CD4-positive, alpha-beta T cell (primary cell): ENCODE measurements at regions not wholly inside any gene's neighbourhood (a gene's known extent, or its start where the extent isn't known, plus 50 kb on each side); places are given as distances from the start of the nearest gene placed in this dataset.
"Not testable (repeated sequence)": the region's sequence is repeated elsewhere in the genome, so short reads cannot be mapped to it uniquely, and the experiment has no call there.

Experiments
- ATAC-seq: fragments of 200-7000 bp; cut with Tn5 transposase; one replicate; pipeline ENCODE4 v1.10.0; 2022; ENCODE audit warnings: mild to moderate bottlenecking; ENCODE audit not compliant: poor library complexity
- CTCF ChIA-PET: fragments of 350-600 bp; sonication (Branson Sonifier 250); formaldehyde crosslinking; loops from one replicate; lab custom pipeline; 2021; ENCODE audit warnings: antibody characterized with exemption, inconsistent platforms; lab: Charles Lee
- POLR2A ChIA-PET: fragments of 350-600 bp; sonication (Branson Sonifier 250); formaldehyde crosslinking; loops from one replicate; lab custom pipeline; 2021; ENCODE audit warnings: antibody characterized with exemption, inconsistent platforms; lab: Charles Lee
- DNase-seq, 14 experiments: peaks; one replicate each; pipeline ENCODE4 v3.0.0-alpha.2; 2013 to 2020; ENCODE audit warnings: mixed read lengths in 2 of 14
- H3K27ac ChIP-seq, 2 donors: one replicate each; pipeline versions ENCODE4 v1.5.1 to v1.7.0; 2013; ENCODE audit warnings: low read length in 2 of 2, low read depth in 1 of 2, mild to moderate bottlenecking in 1 of 2
- H3K27me3 ChIP-seq, 2 experiments: 1 replicate in 1 of 2; 2 replicates in 1 of 2; pipeline versions ENCODE4 v1.6.1 to v1.7.0; 2013; ENCODE audit warnings: low read length in 2 of 2, control low read depth in 1 of 2, mild to moderate bottlenecking in 1 of 2, moderate library complexity in 1 of 2; ENCODE audit not compliant: insufficient read depth in 2 of 2, control insufficient read depth in 1 of 2
- H3K36me3 ChIP-seq: one replicate; pipeline ENCODE4 v1.6.1; 2013; ENCODE audit warnings: low read length, control low read depth; ENCODE audit not compliant: insufficient read depth
- H3K4me1 ChIP-seq: one replicate; pipeline ENCODE4 v1.6.1; 2013; ENCODE audit warnings: low read length, control low read depth; ENCODE audit not compliant: insufficient read depth
- H3K4me3 ChIP-seq: one replicate; pipeline ENCODE4 v1.5.1; 2013; ENCODE audit warnings: mild to moderate bottlenecking, low read length, moderate library complexity
- H3K9me3 ChIP-seq, 2 experiments: 1 replicate in 1 of 2; 2 replicates in 1 of 2; pipeline versions ENCODE4 v1.6.1 to v1.7.0; 2013; ENCODE audit warnings: low read length in 2 of 2, mild to moderate bottlenecking in 2 of 2, control low read depth in 1 of 2, moderate library complexity in 1 of 2; ENCODE audit not compliant: control insufficient read depth in 1 of 2, insufficient read depth in 1 of 2
- H3K27ac Mint-ChIP-seq: one replicate; pipeline ENCODE4 v1.8.0; 2020; ENCODE audit warnings: mixed read lengths
- H3K27me3 Mint-ChIP-seq: one replicate; pipeline ENCODE4 v1.8.0; 2021; ENCODE audit warnings: mixed read lengths
- H3K36me3 Mint-ChIP-seq: one replicate; pipeline ENCODE4 v1.8.0; 2021; ENCODE audit warnings: low read depth, mixed read lengths
- H3K4me1 Mint-ChIP-seq: one replicate; pipeline ENCODE4 v1.8.0; 2021; ENCODE audit warnings: low read depth, mixed read lengths
- H3K4me3 Mint-ChIP-seq: one replicate; pipeline ENCODE4 v1.8.0; 2020; ENCODE audit warnings: mild to moderate bottlenecking, mixed read lengths
- H3K9me3 Mint-ChIP-seq: one replicate; pipeline ENCODE4 v1.8.0; 2020; ENCODE audit warnings: mixed read lengths
- intact Hi-C, 2 experiments: fragments of 100-400 bp; cut with DNase I in 1 of 2; cut with micrococcal nuclease in 1 of 2; formaldehyde crosslinking; loops; one replicate each; pipeline versions ENCODE4 v1.15.1 to v1.9.0; 2023 to 2025; cut with DNase I, micrococcal nuclease
- TF ChIP-seq, protein P1 (sequence below): fragments of 200-600 bp; IDR thresholded peaks from one replicate; pipeline ENCODE4 v1.8.0; 2022; ENCODE audit warnings: antibody characterized with exemption, mild to moderate bottlenecking

DNA sequence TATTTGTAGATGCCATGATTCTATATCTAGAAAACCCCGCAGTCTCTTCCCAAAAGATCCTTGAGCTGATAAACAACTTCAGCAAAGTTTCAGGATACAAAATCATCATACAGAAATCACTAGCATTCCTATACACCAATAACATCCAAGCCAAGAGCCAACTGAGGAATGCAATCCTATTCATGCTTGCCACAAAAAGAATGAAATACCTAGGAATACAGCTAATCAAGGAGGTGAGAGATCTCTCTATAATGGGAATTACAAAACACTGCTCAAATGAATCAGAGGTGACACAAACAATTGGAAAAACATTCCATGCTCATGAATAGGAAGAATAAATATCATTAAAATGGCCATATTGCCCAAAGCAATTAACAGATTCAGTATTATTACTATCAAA lies 551.4 kb upstream of the SLC39A10 start:
- Histone ChIP-seq H3K36me3 (no peaks in the 10 kb centered on the region), H3K4me1 (no peaks in the 10 kb centered on the region), H3K4me3 (no peak overlapping the region), H3K27ac (no peak overlapping the region), H3K9me3 (no peaks in the 10 kb centered on the region), H3K27me3 (no peaks in the 10 kb centered on the region)
- CTCF ChIA-PET: no interaction called here
- intact Hi-C loops: no loop called here
- ATAC-seq: no peak
- no peaks in the 10 kb centered on the region for H3K36me3 Mint-ChIP-seq
- POLR2A ChIA-PET: no interaction called here
- no peaks in the 10 kb centered on the region for H3K4me1 Mint-ChIP-seq
- H3K9me3 Mint-ChIP-seq: no peaks in the 10 kb centered on the region
- H3K27me3 Mint-ChIP-seq: no peaks in the 10 kb centered on the region
- no peak for DNase-seq
- TF ChIP-seq, protein P1, sequence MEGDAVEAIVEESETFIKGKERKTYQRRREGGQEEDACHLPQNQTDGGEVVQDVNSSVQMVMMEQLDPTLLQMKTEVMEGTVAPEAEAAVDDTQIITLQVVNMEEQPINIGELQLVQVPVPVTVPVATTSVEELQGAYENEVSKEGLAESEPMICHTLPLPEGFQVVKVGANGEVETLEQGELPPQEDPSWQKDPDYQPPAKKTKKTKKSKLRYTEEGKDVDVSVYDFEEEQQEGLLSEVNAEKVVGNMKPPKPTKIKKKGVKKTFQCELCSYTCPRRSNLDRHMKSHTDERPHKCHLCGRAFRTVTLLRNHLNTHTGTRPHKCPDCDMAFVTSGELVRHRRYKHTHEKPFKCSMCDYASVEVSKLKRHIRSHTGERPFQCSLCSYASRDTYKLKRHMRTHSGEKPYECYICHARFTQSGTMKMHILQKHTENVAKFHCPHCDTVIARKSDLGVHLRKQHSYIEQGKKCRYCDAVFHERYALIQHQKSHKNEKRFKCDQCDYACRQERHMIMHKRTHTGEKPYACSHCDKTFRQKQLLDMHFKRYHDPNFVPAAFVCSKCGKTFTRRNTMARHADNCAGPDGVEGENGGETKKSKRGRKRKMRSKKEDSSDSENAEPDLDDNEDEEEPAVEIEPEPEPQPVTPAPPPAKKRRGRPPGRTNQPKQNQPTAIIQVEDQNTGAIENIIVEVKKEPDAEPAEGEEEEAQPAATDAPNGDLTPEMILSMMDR: no peak
- H3K27ac Mint-ChIP-seq: no peak overlapping the region
- no peak overlapping the region for H3K4me3 Mint-ChIP-seq

DNA sequence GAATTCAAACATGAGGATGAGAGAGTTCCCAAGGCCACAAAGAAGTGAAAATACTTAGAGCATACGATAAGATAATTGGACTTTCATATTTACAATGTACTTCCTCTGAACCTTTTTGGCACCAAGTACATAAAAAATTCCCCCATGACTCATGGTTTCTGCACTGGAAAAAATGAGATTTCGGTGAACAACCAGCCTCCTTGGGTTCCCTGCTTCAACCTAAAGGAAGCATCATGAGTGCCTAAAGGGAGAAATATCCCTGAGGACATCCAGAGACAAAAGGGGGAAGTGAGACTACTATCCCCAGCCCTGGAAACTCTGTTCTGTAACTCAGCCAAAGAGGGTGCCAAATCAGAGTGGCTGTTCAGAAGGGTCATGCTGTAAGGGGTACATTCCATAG lies 562.7 kb upstream of the SLC39A10 start:
- H3K4me3 Mint-ChIP-seq: no peak overlapping the region
- ATAC-seq: no peak
- no peaks in the 10 kb centered on the region for H3K36me3 Mint-ChIP-seq
- Histone ChIP-seq H3K4me1 (no peaks in the 10 kb centered on the region), H3K27me3 (no peaks in the 10 kb centered on the region), H3K9me3 (no peaks in the 10 kb centered on the region), H3K36me3 (no peaks in the 10 kb centered on the region), H3K27ac (no peak overlapping the region), H3K4me3 (no peak overlapping the region)
- ChIA-PET CTCF (no interaction called here), POLR2A (no interaction called here)
- intact Hi-C loops: no loop called here
- H3K27ac Mint-ChIP-seq: no peak overlapping the region
- no peaks in the 10 kb centered on the region for H3K9me3 Mint-ChIP-seq
- TF ChIP-seq, protein P1: no peak
- no peak for DNase-seq
- no peaks in the 10 kb centered on the region for H3K4me1 Mint-ChIP-seq
- peaks cover 5% of the 10 kb centered on the region for H3K27me3 Mint-ChIP-seq

DNA sequence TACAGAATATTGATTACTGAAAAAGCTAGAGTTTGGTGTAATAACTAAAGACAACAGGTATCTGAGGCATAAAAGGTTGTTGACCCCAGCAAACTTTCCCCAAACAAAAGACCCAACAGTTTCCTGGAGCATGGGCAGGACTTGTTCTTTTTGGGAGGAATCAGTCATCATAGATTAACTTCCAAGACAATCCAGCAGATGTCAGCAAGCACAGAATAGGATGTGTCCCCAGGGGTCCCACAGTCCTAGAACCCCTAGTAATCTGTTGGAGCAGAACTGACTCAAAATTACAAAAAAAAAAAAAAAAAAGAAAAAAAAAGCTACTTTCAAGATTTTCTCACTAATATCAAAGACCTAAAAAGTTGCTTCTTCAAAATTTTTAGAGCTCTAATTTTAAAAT lies 564.7 kb upstream of the SLC39A10 start:
- H3K36me3 Mint-ChIP-seq: no peaks in the 10 kb centered on the region
- POLR2A ChIA-PET: no interaction called here
- ATAC-seq (no peak), DNase-seq (no peak)
- H3K27ac Mint-ChIP-seq: no peak overlapping the region
- no peak overlapping the region for H3K4me3 ChIP-seq
- no peak overlapping the region for H3K27ac ChIP-seq
- CTCF ChIA-PET: no interaction called here
- peaks cover 5% of the 10 kb centered on the region for H3K27me3 Mint-ChIP-seq
- H3K27me3 ChIP-seq: no peaks in the 10 kb centered on the region
- no peaks in the 10 kb centered on the region for H3K9me3 ChIP-seq
- TF ChIP-seq, protein P1: no peak
- H3K4me3 Mint-ChIP-seq: no peak overlapping the region
- no peaks in the 10 kb centered on the region for H3K4me1 ChIP-seq
- no peaks in the 10 kb centered on the region for H3K9me3 Mint-ChIP-seq
- H3K36me3 ChIP-seq: no peaks in the 10 kb centered on the region
- intact Hi-C loops: no loop called here
- no peaks in the 10 kb centered on the region for H3K4me1 Mint-ChIP-seq

DNA sequence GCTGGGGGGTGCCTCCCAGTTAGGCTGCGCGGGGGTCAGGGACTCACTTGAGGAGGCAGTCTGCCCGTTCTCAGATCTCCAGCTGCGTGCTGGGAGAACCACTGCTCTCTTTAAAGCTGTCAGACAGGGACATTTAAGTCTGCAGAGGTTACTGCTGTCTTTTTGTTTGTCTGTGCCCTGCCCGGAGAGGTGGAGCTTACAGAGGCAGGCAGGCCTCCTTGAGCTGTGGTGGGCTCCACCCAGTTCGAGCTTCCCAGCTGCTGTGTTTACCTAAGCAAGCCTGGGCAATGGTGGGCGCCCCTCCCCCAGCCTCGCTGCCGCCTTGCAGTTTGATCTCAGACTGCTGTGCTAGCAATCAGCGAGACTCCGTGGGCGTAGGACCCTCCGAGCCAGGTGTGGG lies 584.2 kb upstream of the SLC39A10 start:
- H3K4me1 Mint-ChIP-seq, intact Hi-C loops, H3K4me3 Mint-ChIP-seq, H3K36me3 ChIP-seq, H3K9me3 ChIP-seq, POLR2A ChIA-PET, H3K36me3 Mint-ChIP-seq, H3K4me3 ChIP-seq, H3K27ac Mint-ChIP-seq, DNase-seq, H3K9me3 Mint-ChIP-seq, H3K27me3 Mint-ChIP-seq, CTCF ChIA-PET, H3K4me1 ChIP-seq, H3K27ac ChIP-seq, H3K27me3 ChIP-seq, ATAC-seq: not testable (repeated sequence)
